GM12878 (cell line): ENCODE measurements at regions not wholly inside any gene's neighbourhood (a gene's known extent, or its start where the extent isn't known, plus 50 kb on each side); places are given as distances from the start of the nearest gene placed in this dataset.

Source experiments
- NKRF ChIP-seq: fragments of 450-650 bp; conservative IDR thresholded peaks from 2 replicates; pipeline ENCODE4 v1.6.1; 2017; ENCODE audit warnings: mild to moderate bottlenecking, moderate library complexity
- POLR2A ChIP-seq: IDR thresholded peaks from 2 replicates; pipeline ENCODE4 v1.6.1; 2011; ENCODE audit warnings: low read depth, mild to moderate bottlenecking, low read length
- RCOR1 ChIP-seq: conservative IDR thresholded peaks from 2 replicates; pipeline ENCODE4 v1.6.1; 2012; ENCODE audit warnings: low read depth, low read length, improper control_type of control experiment
- RFX5 ChIP-seq: IDR thresholded peaks from 2 replicates; pipeline ENCODE4 v1.6.1; 2011; ENCODE audit warnings: low read depth, low read length, improper control_type of control experiment

GRCh38 chr16:9254863-9255262 lies 163.4 kb downstream of the HAPSTR1 start:
- TF ChIP-seq RCOR1, result no peak
- no peak for TF ChIP-seq NKRF
- no peak for TF ChIP-seq POLR2A
- no peak for TF ChIP-seq RFX5
